ENCODE measurements at regions not wholly inside any gene's neighbourhood (a gene's known extent, or its start where the extent isn't known, plus 50 kb on each side); places are given as distances from the start of the nearest gene placed in this dataset.

- H3K4me3 ChIP-seq, result no peak overlapping the region
- no peaks in the 10 kb centered on the region for H3K4me1 ChIP-seq
- WGBS, 2 donors, result 59 to 63% methylated on average over 4 of the region's 4 CpGs
- TF ChIP-seq POLR2A (IDR thresholded peaks at IDR 0.05), result no peak
- TF ChIP-seq CTCF (IDR thresholded peaks at IDR 0.05), result no peak
- H3K27me3 ChIP-seq, result no peaks in the 10 kb centered on the region
- H3K36me3 ChIP-seq (ENCODE audit: low read depth, missing control alignments), result no peaks in the 10 kb centered on the region
- no peak for DNase-seq
- H3K27ac ChIP-seq, result no peak overlapping the region
- H3K9me3 ChIP-seq, result no peaks in the 10 kb centered on the region
- intact Hi-C loops (cut with DNase I; ENCODE audit: low total_unique reads), result no loop called here
These were observed 128.9 kb upstream of the CELF4 start for GRCh38 chr18:37694516-37694915.

DNA sequence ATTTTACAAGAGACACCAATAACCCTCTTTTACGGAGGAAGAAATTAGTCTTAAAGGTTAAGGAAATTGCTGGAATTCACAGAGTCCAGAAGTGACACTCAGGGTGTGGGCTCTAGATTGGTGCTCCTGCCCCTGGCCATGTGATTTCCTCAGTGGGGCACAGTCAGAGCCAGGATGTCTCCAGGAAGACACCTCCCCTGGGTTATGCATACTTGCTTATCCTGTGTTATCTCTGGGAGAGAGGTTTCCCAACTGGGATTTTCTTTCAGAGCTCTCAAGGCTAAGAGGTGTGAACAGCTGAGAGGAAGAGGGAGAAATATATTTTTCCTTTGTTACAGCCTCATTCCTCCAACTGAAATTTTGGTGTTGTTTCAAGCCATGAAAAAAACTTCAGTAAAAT lies 125.6 kb upstream of the CELF4 start:
- Histone ChIP-seq H3K27me3 (no peaks in the 10 kb centered on the region), H3K4me3 (no peak overlapping the region), H3K36me3 (ENCODE audit: low read depth, missing control alignments) (no peaks in the 10 kb centered on the region), H3K9me3 (no peaks in the 10 kb centered on the region), H3K4me1 (no peaks in the 10 kb centered on the region), H3K27ac (no peak overlapping the region)
- no peak for DNase-seq
- no peak for TF ChIP-seq CTCF (IDR thresholded peaks at IDR 0.05)
- no peak for TF ChIP-seq POLR2A (IDR thresholded peaks at IDR 0.05)
- intact Hi-C loops (cut with DNase I; ENCODE audit: low total_unique reads), result no loop called here
- WGBS, 2 donors, result 75 to 76% methylated on average over 1 of the region's 1 CpG

DNA sequence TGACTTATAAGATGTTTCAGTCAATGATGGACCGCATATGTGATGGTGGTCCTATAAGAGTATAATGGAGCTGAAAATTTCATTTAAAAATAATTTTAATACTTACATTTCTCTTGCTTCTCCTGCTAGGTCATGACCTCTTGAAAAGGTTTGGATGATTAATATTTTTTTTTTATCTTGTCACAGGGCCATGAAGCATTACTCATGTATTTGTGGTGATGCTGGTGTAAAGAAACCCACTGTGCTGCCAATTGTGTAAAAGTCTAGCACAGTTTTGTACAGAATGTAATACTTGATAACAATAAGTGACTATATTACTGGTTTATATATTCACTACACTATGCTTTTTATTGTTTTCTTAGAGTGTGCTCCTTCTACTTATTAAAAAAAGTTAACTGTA lies 124.2 kb upstream of the CELF4 start:
- H3K36me3 ChIP-seq (ENCODE audit: low read depth, missing control alignments), result no peaks in the 10 kb centered on the region
- no peaks in the 10 kb centered on the region for H3K9me3 ChIP-seq
- no peak overlapping the region for H3K4me3 ChIP-seq
- TF ChIP-seq CTCF (IDR thresholded peaks at IDR 0.05), result no peak
- TF ChIP-seq POLR2A (IDR thresholded peaks at IDR 0.05), result no peak
- intact Hi-C loops (cut with DNase I; ENCODE audit: low total_unique reads), result no loop called here
- no peaks in the 10 kb centered on the region for H3K27me3 ChIP-seq
- H3K27ac ChIP-seq, result no peak overlapping the region
- WGBS, 2 donors, result 95 to 100% methylated on average over 1 of the region's 1 CpG
- no peak for DNase-seq
- H3K4me1 ChIP-seq, result no peaks in the 10 kb centered on the region

GRCh38 chr18:37684590-37684989 lies 119.0 kb upstream of the CELF4 start:
- Histone ChIP-seq H3K36me3 (ENCODE audit: low read depth, missing control alignments) (no peaks in the 10 kb centered on the region), H3K27me3 (no peaks in the 10 kb centered on the region), H3K4me3 (no peak overlapping the region), H3K9me3 (no peaks in the 10 kb centered on the region), H3K27ac (no peak overlapping the region), H3K4me1 (peaks cover 4% of the 10 kb centered on the region)
- DNase-seq, result no peak
- TF ChIP-seq CTCF (IDR thresholded peaks at IDR 0.05), result no peak
- WGBS, 2 donors, result 94 to 96% methylated on average over 3 of the region's 3 CpGs
- intact Hi-C loops (cut with DNase I; ENCODE audit: low total_unique reads), result no loop called here

GRCh38 chr18:37684183-37684582 lies 118.6 kb upstream of the CELF4 start:
- no peaks in the 10 kb centered on the region for H3K27me3 ChIP-seq
- DNase-seq, result no peak
- 92 to 95% methylated on average over 5 of the region's 5 CpGs for WGBS, 2 donors
- H3K36me3 ChIP-seq (ENCODE audit: low read depth, missing control alignments), result no peaks in the 10 kb centered on the region
- no peaks in the 10 kb centered on the region for H3K9me3 ChIP-seq
- no peak overlapping the region for H3K27ac ChIP-seq
- no peak overlapping the region for H3K4me3 ChIP-seq
- TF ChIP-seq POLR2A (IDR thresholded peaks at IDR 0.05) (no peak), CTCF (IDR thresholded peaks at IDR 0.05) (no peak)
- intact Hi-C loops (cut with DNase I; ENCODE audit: low total_unique reads), result no loop called here
- peaks cover 4% of the 10 kb centered on the region for H3K4me1 ChIP-seq

Measured in testis (tissue), 2 donors.